Breast epithelium (tissue), 4 donors: ENCODE measurements at regions not wholly inside any gene's neighbourhood (a gene's known extent, or its start where the extent isn't known, plus 50 kb on each side); places are given as distances from the start of the nearest gene placed in this dataset.

Experiments used
- DNase-seq, 2 donors: peaks; one replicate each; pipeline ENCODE4 v3.0.0-alpha.2; 2019; ENCODE audit warnings: low spot score in 2 of 2
- H3K27ac ChIP-seq, 2 donors: fragments of 200-600 bp; sonication (generic) in 1 of 2; one replicate each; pipeline ENCODE4 v1.5.1; 2016 to 2019; ENCODE audit warnings: mild to moderate bottlenecking in 1 of 2
- H3K27me3 ChIP-seq, 2 donors: fragments of 200-600 bp; sonication (generic) in 1 of 2; one replicate each; pipeline versions ENCODE4 v1.5.1 to v1.6.0; 2017 to 2019; ENCODE audit warnings: control low read depth in 1 of 2, mild to moderate bottlenecking in 1 of 2
- H3K36me3 ChIP-seq: fragments of 200-600 bp; one replicate; pipeline ENCODE4 v1.5.1; 2019
- H3K4me1 ChIP-seq, 2 donors: fragments of 200-600 bp; sonication (generic); one replicate each; pipeline ENCODE4 v1.5.1; 2016 to 2019; ENCODE audit warnings: control low read depth in 1 of 2
- H3K4me3 ChIP-seq, 3 donors: fragments of 200-600 bp; sonication (generic); 1 replicate in 2 of 3; 2 replicates in 1 of 3; pipeline ENCODE4 v1.5.1; 2016 to 2019; ENCODE audit warnings: mild to moderate bottlenecking in 3 of 3, moderate library complexity in 2 of 3
- H3K9me3 ChIP-seq, 2 donors: fragments of 200-600 bp; sonication (generic) in 1 of 2; one replicate each; pipeline ENCODE4 v1.5.1; 2016 to 2019; ENCODE audit warnings: control low read depth in 1 of 2
- CTCF ChIP-seq, 3 donors: fragments of 450-650 bp; IDR thresholded peaks; one replicate each; pipeline ENCODE4 v1.5.1; 2016 to 2017; ENCODE audit warnings: antibody characterized with exemption in 3 of 3, mild to moderate bottlenecking in 3 of 3, moderate library complexity in 3 of 3
- POLR2A ChIP-seq: fragments of 450-650 bp; IDR thresholded peaks from one replicate; pipeline ENCODE4 v1.6.1; 2016; ENCODE audit warnings: antibody characterized with exemption, mild to moderate bottlenecking, moderate library complexity
- POLR2AphosphoS5 ChIP-seq, 3 donors: sonication (generic); formaldehyde crosslinking; IDR thresholded peaks; one replicate each; pipeline ENCODE4 v1.6.1; 2017; ENCODE audit warnings: antibody characterized with exemption in 3 of 3
- intact Hi-C: fragments of 100-400 bp; cut with DNase I; formaldehyde crosslinking; loops from one replicate; pipeline ENCODE4 v1.15.1; 2023; ENCODE audit warnings: low total_unique reads

GRCh38 chr14:92240658-92241057, 82.3 kb upstream of the SLC24A4 start:
- Histone ChIP-seq H3K36me3 (no peaks in the 10 kb centered on the region), H3K4me1 (no peaks in the 10 kb centered on the region), H3K9me3 (peaks cover 11 to 13% of the 10 kb centered on the region in 2 donors), H3K4me3 (no peak overlapping the region), H3K27ac (no peak overlapping the region), H3K27me3 (no peaks in the 10 kb centered on the region)
- DNase-seq = no peak
- intact Hi-C loops = loop anchor here (5.0 kb wide), 1 partner anchor 312 kb away; no protein-coding TSS in a partner anchor
- TF ChIP-seq POLR2AphosphoS5 (IDR thresholded peaks at IDR 0.05) (no peak), POLR2A (no peak), CTCF (IDR thresholded peaks at IDR 0.05) (no peak)

- H3K27ac ChIP-seq = no peak overlapping the region
- DNase-seq = no peak
- peaks cover 11 to 18% of the 10 kb centered on the region in 2 donors for H3K9me3 ChIP-seq
- H3K4me3 ChIP-seq = no peak overlapping the region
- no peaks in the 10 kb centered on the region for H3K27me3 ChIP-seq
- intact Hi-C loops = loop anchor here (5.0 kb wide), 1 partner anchor 310 kb away; no protein-coding TSS in a partner anchor
- no peaks in the 10 kb centered on the region for H3K36me3 ChIP-seq
- TF ChIP-seq POLR2A (no peak), CTCF (IDR thresholded peaks at IDR 0.05) (no peak), POLR2AphosphoS5 (IDR thresholded peaks at IDR 0.05) (no peak)
- no peaks in the 10 kb centered on the region for H3K4me1 ChIP-seq
Observed at GRCh38 chr14:92241966-92242595, 80.9 kb upstream of the SLC24A4 start.

- intact Hi-C loops = loop anchor here (5.0 kb wide), 1 partner anchor 307 kb away; no protein-coding TSS in a partner anchor
- no peak for DNase-seq
- no peak for TF ChIP-seq POLR2A
- TF ChIP-seq POLR2AphosphoS5 (IDR thresholded peaks at IDR 0.05) = no peak
- TF ChIP-seq CTCF (IDR thresholded peaks at IDR 0.05) = no peak
- H3K27ac ChIP-seq = no peak overlapping the region
- no peaks in the 10 kb centered on the region for H3K27me3 ChIP-seq
- no peaks in the 10 kb centered on the region for H3K4me1 ChIP-seq
- H3K9me3 ChIP-seq = peaks cover 11 to 18% of the 10 kb centered on the region in 2 donors
- H3K4me3 ChIP-seq = no peak overlapping the region
- H3K36me3 ChIP-seq = no peaks in the 10 kb centered on the region
Observed at GRCh38 chr14:92244805-92245204, 78.2 kb upstream of the SLC24A4 start.

- H3K27ac ChIP-seq = no peak overlapping the region
- no peaks in the 10 kb centered on the region for H3K27me3 ChIP-seq
- TF ChIP-seq CTCF (IDR thresholded peaks at IDR 0.05) = no peak
- TF ChIP-seq POLR2AphosphoS5 (IDR thresholded peaks at IDR 0.05) = no peak
- no peak for TF ChIP-seq POLR2A
- no peaks in the 10 kb centered on the region for H3K4me1 ChIP-seq
- no peaks in the 10 kb centered on the region for H3K36me3 ChIP-seq
- intact Hi-C loops = no loop called here
- H3K4me3 ChIP-seq = no peak overlapping the region
- DNase-seq = no peak
- peaks cover 11 to 18% of the 10 kb centered on the region in 2 donors for H3K9me3 ChIP-seq
Observed at GRCh38 chr14:92247341-92247740, 75.6 kb upstream of the SLC24A4 start.

GRCh38 chr14:92247947-92248346, 75.0 kb upstream of the SLC24A4 start:
- Histone ChIP-seq H3K9me3 (peaks cover 11 to 18% of the 10 kb centered on the region in 2 donors), H3K4me1 (no peaks in the 10 kb centered on the region), H3K36me3 (no peaks in the 10 kb centered on the region), H3K4me3 (no peak overlapping the region), H3K27me3 (no peaks in the 10 kb centered on the region), H3K27ac (no peak overlapping the region)
- TF ChIP-seq CTCF (IDR thresholded peaks at IDR 0.05) = no peak
- TF ChIP-seq POLR2A = no peak
- TF ChIP-seq POLR2AphosphoS5 (IDR thresholded peaks at IDR 0.05) = no peak
- no peak for DNase-seq
- intact Hi-C loops = no loop called here
